HEK293 (cell line): ENCODE measurements at regions not wholly inside any gene's neighbourhood (a gene's known extent, or its start where the extent isn't known, plus 50 kb on each side); places are given as distances from the start of the nearest gene placed in this dataset.
A peak's percentile ranks its signal among the peaks of the same experiment; 100 is the strongest.

Experiments
- CTCF ChIA-PET: fragments of 350-600 bp; formaldehyde crosslinking; extraction: SDS; loops from one replicate; lab custom pipeline; 2021; ENCODE audit warnings: antibody characterized with exemption; lab: Yijun Ruan, JAX
- POLR2A ChIA-PET: fragments of 300-600 bp; formaldehyde crosslinking; extraction: SDS; loops from one replicate; lab custom pipeline; 2020; ENCODE audit warnings: antibody characterized with exemption, inconsistent platforms; lab: Yijun Ruan, JAX
- H3K27ac ChIP-seq: fragments of 200-500 bp; sonication (Bioruptor generic); 2 replicates; pipeline ENCODE4 v1.5.1; 2014; ENCODE audit warnings: low read depth, low read length, control low read depth, inconsistent platforms; ENCODE audit errors: extremely low read depth
- H3K36me3 ChIP-seq, 2 experiments: fragments of 200-500 bp in 1 of 2; sonication (Bioruptor generic) in 1 of 2; 1 replicate in 1 of 2; 2 replicates in 1 of 2; pipeline ENCODE4 v1.5.1; 2014 to 2017; ENCODE audit warnings: inconsistent platforms in 2 of 2, low read length in 2 of 2; ENCODE audit not compliant: control insufficient read depth in 2 of 2, insufficient read depth in 1 of 2
- H3K4me1 ChIP-seq: fragments of 200-500 bp; sonication (Bioruptor generic); 2 replicates; pipeline ENCODE4 v1.5.1; 2014; ENCODE audit warnings: mild to moderate bottlenecking, low read length, inconsistent platforms; ENCODE audit not compliant: control insufficient read depth, insufficient read depth
- H3K4me3 ChIP-seq: 2 replicates; pipeline ENCODE4 v1.5.1; 2011; ENCODE audit warnings: low read depth, mild to moderate bottlenecking, control low read depth, low read length, moderate library complexity
- H3K9me3 ChIP-seq: fragments of 200-500 bp; sonication (Bioruptor generic); 2 replicates; pipeline ENCODE4 v1.5.1; 2014; ENCODE audit warnings: low read depth, low read length, inconsistent platforms; ENCODE audit not compliant: control insufficient read depth, insufficient read depth
- BCL11A ChIP-seq: fragments of 450-650 bp; formaldehyde crosslinking; IDR thresholded peaks from 2 replicates; pipeline ENCODE4 v1.5.1; 2016; ENCODE audit warnings: low read depth, missing biosample characterization, missing genetic modification characterization
- BCL6B ChIP-seq: fragments of 450-650 bp; formaldehyde crosslinking; IDR thresholded peaks from 2 replicates; pipeline ENCODE4 v1.5.1; 2017; ENCODE audit warnings: missing biosample characterization, missing genetic modification characterization
- PRDM2 ChIP-seq: fragments of 450-650 bp; formaldehyde crosslinking; IDR thresholded peaks from 2 replicates; pipeline ENCODE4 v1.5.1; 2016; ENCODE audit warnings: missing biosample characterization, missing genetic modification characterization, borderline replicate concordance
- REST ChIP-seq: fragments of 450-650 bp; formaldehyde crosslinking; IDR thresholded peaks from 2 replicates; pipeline ENCODE4 v1.5.1; 2016; ENCODE audit warnings: missing biosample characterization, missing genetic modification characterization
- TCF7L2 ChIP-seq: IDR thresholded peaks from 2 replicates; pipeline ENCODE4 v1.6.1; 2011; ENCODE audit warnings: low read depth, mild to moderate bottlenecking, inconsistent platforms, low read length, moderate library complexity, borderline replicate concordance
- ZNF114 ChIP-seq: fragments of 450-650 bp; formaldehyde crosslinking; IDR thresholded peaks from 2 replicates; pipeline ENCODE4 v1.5.0; 2017; ENCODE audit warnings: missing biosample characterization, missing genetic modification characterization
- ZNF121 ChIP-seq: fragments of 450-650 bp; formaldehyde crosslinking; IDR thresholded peaks from 2 replicates; pipeline ENCODE4 v1.5.1; 2016; ENCODE audit warnings: missing biosample characterization, missing genetic modification characterization
- ZNF174 ChIP-seq: fragments of 450-650 bp; formaldehyde crosslinking; IDR thresholded peaks from 2 replicates; pipeline ENCODE4 v1.5.0; 2017; ENCODE audit warnings: missing biosample characterization, mild to moderate bottlenecking, missing genetic modification characterization
- ZNF37A ChIP-seq: fragments of 450-650 bp; IDR thresholded peaks from 2 replicates; pipeline ENCODE4 v1.5.1; 2018; ENCODE audit warnings: missing biosample characterization, missing genetic modification characterization
- ZNF404 ChIP-seq: fragments of 450-650 bp; formaldehyde crosslinking; IDR thresholded peaks from 2 replicates; pipeline ENCODE4 v1.5.1; 2017; ENCODE audit warnings: missing biosample characterization, missing genetic modification characterization
- ZNF549 ChIP-seq: fragments of 450-650 bp; IDR thresholded peaks from 2 replicates; pipeline ENCODE4 v1.5.1; 2018; ENCODE audit warnings: missing biosample characterization, missing genetic modification characterization, mild to moderate bottlenecking, inconsistent platforms, moderate library complexity
- ZNF654 ChIP-seq: fragments of 450-650 bp; formaldehyde crosslinking; IDR thresholded peaks from 2 replicates; pipeline ENCODE4 v1.5.1; 2016; ENCODE audit warnings: low read depth, missing biosample characterization, missing genetic modification characterization
- ZNF768 ChIP-seq: fragments of 450-650 bp; formaldehyde crosslinking; IDR thresholded peaks from 2 replicates; pipeline ENCODE4 v1.5.1; 2018; ENCODE audit warnings: missing biosample characterization, mild to moderate bottlenecking, missing genetic modification characterization
- ZNF785 ChIP-seq: fragments of 450-650 bp; formaldehyde crosslinking; IDR thresholded peaks from 2 replicates; pipeline ENCODE4 v1.5.1; 2016; ENCODE audit warnings: missing biosample characterization, missing genetic modification characterization

- TF ChIP-seq REST (tag by site-specific recombination) (no peak), ZNF654 (tag by site-specific recombination) (peak; percentile 85), ZNF549 (tag by site-specific recombination) (no peak), ZNF404 (tag by site-specific recombination) (no peak)
Observed at GRCh38 chr2:58762176-58762781, 521.2 kb upstream of the FANCL start (continued).

DNA sequence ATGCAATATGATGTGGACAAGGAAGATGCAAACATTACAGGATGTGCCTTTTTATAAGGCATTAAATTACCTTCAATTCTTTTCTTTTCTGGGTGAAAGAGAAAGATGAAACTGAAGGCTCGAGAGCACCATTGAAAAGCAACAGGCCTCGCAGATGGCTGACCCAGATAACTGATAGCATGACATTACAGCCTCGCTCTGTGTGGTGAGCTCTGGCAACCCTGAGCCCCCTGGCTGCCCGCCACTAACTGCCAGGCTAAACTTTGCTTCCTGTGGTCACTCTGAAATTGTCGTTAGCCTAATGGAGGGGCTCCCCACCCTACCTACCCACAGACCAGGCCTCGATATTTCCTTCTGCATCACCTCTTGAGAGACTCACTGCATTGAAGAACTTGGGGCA, 516.8 kb upstream of the FANCL start:
- no peak for TF ChIP-seq ZNF785 (tag by site-specific recombination)
- TF ChIP-seq BCL6B (tag by site-specific recombination) = no peak
- TF ChIP-seq TCF7L2 = no peak
- TF ChIP-seq ZNF37A (tag by site-specific recombination) = no peak
- no peak for TF ChIP-seq REST (tag by site-specific recombination)
- TF ChIP-seq PRDM2 (tag by site-specific recombination) = no peak
- TF ChIP-seq ZNF114 = no peak
- no peak for TF ChIP-seq ZNF174 (tag by site-specific recombination)
- TF ChIP-seq BCL11A = no peak
- TF ChIP-seq ZNF768 = no peak
- no peak for TF ChIP-seq ZNF121
- Histone ChIP-seq H3K9me3 (no peaks in the 10 kb centered on the region), H3K4me1 (no peaks in the 10 kb centered on the region), H3K4me3 (no peak overlapping the region), H3K27ac (no peak overlapping the region), H3K36me3 (no peaks in the 10 kb centered on the region)
- ChIA-PET CTCF (interaction anchor here (0.6 to 1.0 kb wide), 2 partner anchors 9 to 1919 kb away, joined by 3 to 6 read pairs; no protein-coding TSS in a partner anchor), POLR2A (no interaction called here)
